ENCODE measurements at regions not wholly inside any gene's neighbourhood (a gene's known extent, or its start where the extent isn't known, plus 50 kb on each side); places are given as distances from the start of the nearest gene placed in this dataset.

DNA sequence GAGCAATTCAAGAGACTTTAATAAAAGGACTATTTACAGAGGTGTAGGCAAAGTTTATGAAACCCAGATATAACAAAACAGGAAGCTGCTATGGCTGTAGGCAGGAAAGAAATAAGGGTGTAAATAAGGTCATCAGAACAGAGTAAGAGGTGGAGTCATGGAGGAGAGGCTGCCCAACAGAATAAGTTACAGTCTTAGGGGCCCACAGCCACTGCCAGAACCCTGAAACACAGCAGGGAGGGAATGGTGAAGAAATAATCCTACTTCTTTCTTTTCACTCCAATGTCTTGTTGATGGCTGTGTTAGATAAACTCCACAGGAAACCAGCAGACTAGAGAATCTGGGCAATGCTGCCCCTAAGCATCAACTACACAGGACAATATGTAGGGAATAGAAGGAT is 155.8 kb upstream of the TAC1 start:
- no peak overlapping the region for H3K4me3 Mint-ChIP-seq (ENCODE audit: unreplicated experiment)
- peaks cover 6% of the 10 kb centered on the region for H3K4me1 Mint-ChIP-seq (ENCODE audit: unreplicated experiment)
- TF ChIP-seq, protein P1, sequence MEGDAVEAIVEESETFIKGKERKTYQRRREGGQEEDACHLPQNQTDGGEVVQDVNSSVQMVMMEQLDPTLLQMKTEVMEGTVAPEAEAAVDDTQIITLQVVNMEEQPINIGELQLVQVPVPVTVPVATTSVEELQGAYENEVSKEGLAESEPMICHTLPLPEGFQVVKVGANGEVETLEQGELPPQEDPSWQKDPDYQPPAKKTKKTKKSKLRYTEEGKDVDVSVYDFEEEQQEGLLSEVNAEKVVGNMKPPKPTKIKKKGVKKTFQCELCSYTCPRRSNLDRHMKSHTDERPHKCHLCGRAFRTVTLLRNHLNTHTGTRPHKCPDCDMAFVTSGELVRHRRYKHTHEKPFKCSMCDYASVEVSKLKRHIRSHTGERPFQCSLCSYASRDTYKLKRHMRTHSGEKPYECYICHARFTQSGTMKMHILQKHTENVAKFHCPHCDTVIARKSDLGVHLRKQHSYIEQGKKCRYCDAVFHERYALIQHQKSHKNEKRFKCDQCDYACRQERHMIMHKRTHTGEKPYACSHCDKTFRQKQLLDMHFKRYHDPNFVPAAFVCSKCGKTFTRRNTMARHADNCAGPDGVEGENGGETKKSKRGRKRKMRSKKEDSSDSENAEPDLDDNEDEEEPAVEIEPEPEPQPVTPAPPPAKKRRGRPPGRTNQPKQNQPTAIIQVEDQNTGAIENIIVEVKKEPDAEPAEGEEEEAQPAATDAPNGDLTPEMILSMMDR (IDR thresholded peaks at IDR 0.05; ENCODE audit: unreplicated experiment), result no peak
- no peak for DNase-seq (ENCODE audit: low spot score)
- H3K36me3 Mint-ChIP-seq (ENCODE audit: low read depth, unreplicated experiment), result no peaks in the 10 kb centered on the region
- no peaks in the 10 kb centered on the region for H3K27me3 Mint-ChIP-seq (ENCODE audit: unreplicated experiment)
- no peaks in the 10 kb centered on the region for H3K9me3 Mint-ChIP-seq (ENCODE audit: unreplicated experiment)
- H3K27ac Mint-ChIP-seq (ENCODE audit: unreplicated experiment), result no peak overlapping the region

DNA sequence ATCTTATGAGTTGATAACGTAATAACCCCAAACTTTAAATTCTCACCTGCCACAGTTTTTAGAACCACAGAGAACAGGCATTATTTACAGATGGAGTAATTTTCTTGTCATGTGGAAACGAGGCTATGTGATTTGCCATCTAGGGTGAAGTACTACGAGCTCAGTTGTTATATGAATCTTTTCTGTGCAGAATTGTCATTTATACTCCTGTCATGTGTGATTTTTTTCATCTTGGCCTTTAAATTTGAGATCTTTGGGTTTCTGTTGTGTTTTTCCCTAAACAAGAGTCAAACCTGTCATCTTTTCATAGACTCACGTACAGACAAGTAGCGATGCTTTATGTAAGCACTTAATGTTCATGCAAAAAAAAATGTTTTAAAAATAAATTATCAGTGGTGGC is 153.7 kb upstream of the TAC1 start:
- Mint-ChIP-seq H3K27ac (ENCODE audit: unreplicated experiment) (no peak overlapping the region), H3K27me3 (ENCODE audit: unreplicated experiment) (peaks cover 3% of the 10 kb centered on the region), H3K36me3 (ENCODE audit: low read depth, unreplicated experiment) (no peaks in the 10 kb centered on the region), H3K4me3 (ENCODE audit: unreplicated experiment) (no peak overlapping the region), H3K4me1 (ENCODE audit: unreplicated experiment) (peaks cover 6% of the 10 kb centered on the region), H3K9me3 (ENCODE audit: unreplicated experiment) (no peaks in the 10 kb centered on the region)
- TF ChIP-seq, protein P1 (IDR thresholded peaks at IDR 0.05; ENCODE audit: unreplicated experiment), result no peak
- no peak for DNase-seq (ENCODE audit: low spot score)

DNA sequence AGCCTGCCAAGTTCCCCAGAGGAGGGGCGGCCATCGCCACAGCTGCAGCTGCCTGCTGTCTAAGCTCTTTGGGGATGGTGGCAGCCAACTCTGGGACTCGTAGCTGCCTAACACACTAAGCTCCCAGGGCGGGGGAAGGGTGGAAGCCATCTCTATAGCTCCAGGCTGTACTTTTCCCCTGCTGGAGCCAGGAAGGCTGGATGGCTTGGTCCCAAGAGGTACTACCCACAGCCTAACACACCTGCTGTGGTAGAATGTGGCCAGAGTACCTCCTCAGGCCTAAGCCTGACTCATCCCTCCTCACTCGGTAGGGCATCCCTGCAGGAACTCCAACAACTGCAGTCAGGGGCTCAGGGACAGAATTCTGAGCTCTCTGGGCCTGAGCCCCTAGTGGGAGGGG is 151.7 kb upstream of the TAC1 start:
- TF ChIP-seq, protein P1 (IDR thresholded peaks at IDR 0.05; ENCODE audit: unreplicated experiment), result no peak
- Mint-ChIP-seq H3K4me1 (ENCODE audit: unreplicated experiment) (peaks cover 6% of the 10 kb centered on the region), H3K36me3 (ENCODE audit: low read depth, unreplicated experiment) (no peaks in the 10 kb centered on the region), H3K27me3 (ENCODE audit: unreplicated experiment) (peaks cover 6% of the 10 kb centered on the region), H3K9me3 (ENCODE audit: unreplicated experiment) (no peaks in the 10 kb centered on the region), H3K4me3 (ENCODE audit: unreplicated experiment) (no peak overlapping the region), H3K27ac (ENCODE audit: unreplicated experiment) (no peak overlapping the region)
- no peak for DNase-seq (ENCODE audit: low spot score)

DNA sequence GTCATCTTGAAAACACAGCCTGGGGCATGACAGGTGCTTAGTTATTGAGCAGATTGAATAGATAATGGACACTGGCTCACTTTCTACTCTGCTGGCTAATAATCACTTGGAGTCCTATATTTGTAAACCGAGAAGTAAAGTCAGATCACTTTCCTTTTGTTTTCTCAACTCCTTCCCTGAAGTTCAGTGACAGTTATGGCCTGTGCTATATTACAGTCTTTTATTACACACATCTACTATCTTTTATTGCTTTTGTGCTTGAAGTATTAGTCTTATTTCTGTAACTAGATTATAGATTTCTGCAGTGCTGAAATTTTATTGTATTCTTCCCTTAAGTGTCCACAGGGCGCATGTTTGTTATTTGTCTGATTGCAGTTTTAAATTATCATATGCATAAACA is 136.4 kb upstream of the TAC1 start:
- no peaks in the 10 kb centered on the region for H3K4me1 Mint-ChIP-seq (ENCODE audit: unreplicated experiment)

DNA sequence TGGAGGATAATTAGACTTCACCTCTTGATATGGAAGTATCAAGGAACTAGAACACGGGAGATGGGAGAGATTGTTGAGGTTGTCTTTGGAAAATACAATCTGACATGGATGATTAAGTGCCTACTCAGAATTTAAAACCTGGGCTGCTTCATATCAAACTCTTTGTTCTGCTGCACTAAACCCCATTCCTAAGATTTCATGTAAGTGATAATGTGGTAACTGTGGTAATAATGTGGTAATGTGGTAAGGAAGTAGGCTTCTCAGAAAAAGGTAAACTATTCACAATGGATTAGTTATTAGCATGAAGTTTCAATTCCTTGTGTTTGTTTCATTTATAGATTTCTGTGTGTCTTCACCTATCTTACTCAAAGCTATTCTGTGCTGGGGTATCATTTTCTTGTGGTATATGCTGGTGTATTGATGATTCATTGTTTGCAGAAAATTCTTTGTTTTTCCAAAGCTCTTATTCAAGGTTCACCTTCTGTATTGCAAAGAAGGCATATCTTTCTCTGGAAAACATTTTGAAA is 129.9 kb upstream of the TAC1 start:
- H3K27me3 Mint-ChIP-seq (ENCODE audit: unreplicated experiment), result peaks cover 3% of the 10 kb centered on the region
- H3K4me1 Mint-ChIP-seq (ENCODE audit: unreplicated experiment), result peaks cover 5% of the 10 kb centered on the region

More for the DNA sequence above, 136.4 kb upstream of the TAC1 start:
- H3K36me3 Mint-ChIP-seq (ENCODE audit: low read depth, unreplicated experiment), result no peaks in the 10 kb centered on the region
- no peak for DNase-seq (ENCODE audit: low spot score)
- no peaks in the 10 kb centered on the region for H3K27me3 Mint-ChIP-seq (ENCODE audit: unreplicated experiment)
- no peak overlapping the region for H3K4me3 Mint-ChIP-seq (ENCODE audit: unreplicated experiment)
- H3K27ac Mint-ChIP-seq (ENCODE audit: unreplicated experiment), result no peak overlapping the region
- TF ChIP-seq, protein P1 (IDR thresholded peaks at IDR 0.05; ENCODE audit: unreplicated experiment), result no peak
- H3K9me3 Mint-ChIP-seq (ENCODE audit: unreplicated experiment), result no peaks in the 10 kb centered on the region

More for the DNA sequence above, 129.9 kb upstream of the TAC1 start:
- H3K4me3 Mint-ChIP-seq (ENCODE audit: unreplicated experiment), result no peak overlapping the region
- H3K36me3 Mint-ChIP-seq (ENCODE audit: low read depth, unreplicated experiment), result no peaks in the 10 kb centered on the region
- H3K9me3 Mint-ChIP-seq (ENCODE audit: unreplicated experiment), result no peaks in the 10 kb centered on the region
- TF ChIP-seq, protein P1 (IDR thresholded peaks at IDR 0.05; ENCODE audit: unreplicated experiment), result no peak
- no peak overlapping the region for H3K27ac Mint-ChIP-seq (ENCODE audit: unreplicated experiment)
- DNase-seq (ENCODE audit: low spot score), result no peak
